H9 (cell line): ENCODE measurements at regions not wholly inside any gene's neighbourhood (a gene's known extent, or its start where the extent isn't known, plus 50 kb on each side); places are given as distances from the start of the nearest gene placed in this dataset.

ENCODE experiments used
- DNase-seq: peaks from one replicate; pipeline ENCODE4 v3.0.0-alpha.2; 2017
- H2AFZ ChIP-seq: one replicate; pipeline ENCODE4 v1.6.1; 2013; ENCODE audit warnings: mild to moderate bottlenecking, low read length, control low read depth, moderate library complexity
- H2AK5ac ChIP-seq: 2 replicates; pipeline ENCODE4 v1.6.1; 2013; ENCODE audit warnings: low read length, control low read depth, mixed read lengths; ENCODE audit not compliant: insufficient read length
- H2BK120ac ChIP-seq: one replicate; pipeline ENCODE4 v1.6.1; 2013; ENCODE audit warnings: low read depth, mild to moderate bottlenecking, low read length, control low read depth, inconsistent platforms; ENCODE audit not compliant: poor library complexity, severe bottlenecking
- H2BK12ac ChIP-seq: 2 replicates; pipeline ENCODE4 v1.6.1; 2013; ENCODE audit warnings: low read length, control low read depth, mixed read lengths, low read depth; ENCODE audit not compliant: insufficient read length
- H2BK15ac ChIP-seq: 2 replicates; pipeline ENCODE4 v1.6.1; 2013; ENCODE audit warnings: low read depth, low read length, control low read depth
- H2BK20ac ChIP-seq: one replicate; pipeline ENCODE4 v1.6.1; 2013; ENCODE audit warnings: low read depth, mild to moderate bottlenecking, low read length, control low read depth, inconsistent platforms; ENCODE audit not compliant: poor library complexity, severe bottlenecking
- H2BK5ac ChIP-seq: 2 replicates; pipeline ENCODE4 v1.6.1; 2013; ENCODE audit warnings: low read length, control low read depth, mixed read lengths; ENCODE audit not compliant: insufficient read length
- H3K14ac ChIP-seq: 2 replicates; pipeline ENCODE4 v1.6.1; 2013; ENCODE audit warnings: low read length, control low read depth; ENCODE audit not compliant: insufficient read depth
- H3K18ac ChIP-seq: 2 replicates; pipeline ENCODE4 v1.6.1; 2013; ENCODE audit warnings: low read depth, mild to moderate bottlenecking, mixed read lengths, low read length, control low read depth; ENCODE audit not compliant: insufficient read length
- H3K23ac ChIP-seq: 2 replicates; pipeline ENCODE4 v1.6.1; 2013; ENCODE audit warnings: low read length, control low read depth, mixed read lengths, low read depth; ENCODE audit not compliant: insufficient read length
- H3K23me2 ChIP-seq: 2 replicates; pipeline ENCODE4 v1.6.1; 2013; ENCODE audit warnings: low read depth, mild to moderate bottlenecking, mixed read lengths, low read length, control low read depth; ENCODE audit not compliant: insufficient read length, poor library complexity, severe bottlenecking
- H3K27ac ChIP-seq: 2 replicates; pipeline ENCODE4 v1.5.1; 2013; ENCODE audit warnings: low read length, control low read depth, mixed read lengths, low read depth; ENCODE audit not compliant: insufficient read length
- H3K27me3 ChIP-seq: 2 replicates; pipeline ENCODE4 v1.6.1; 2013; ENCODE audit warnings: low read length, control low read depth, inconsistent platforms; ENCODE audit not compliant: insufficient read depth
- H3K4ac ChIP-seq: 2 replicates; pipeline ENCODE4 v1.6.1; 2013; ENCODE audit warnings: low read depth, mild to moderate bottlenecking, control low read depth, inconsistent platforms, low read length, moderate library complexity
- H3K4me1 ChIP-seq: 2 replicates; pipeline ENCODE4 v1.6.1; 2013; ENCODE audit warnings: low read length, control low read depth, inconsistent platforms; ENCODE audit not compliant: insufficient read depth
- H3K4me2 ChIP-seq: 2 replicates; pipeline ENCODE4 v1.6.1; 2013; ENCODE audit warnings: low read length, control low read depth, mixed read lengths; ENCODE audit not compliant: insufficient read length, insufficient read depth
- H3K56ac ChIP-seq: 2 replicates; pipeline ENCODE4 v1.6.1; 2013; ENCODE audit warnings: low read depth, mild to moderate bottlenecking, mixed read lengths, low read length, control low read depth; ENCODE audit not compliant: insufficient read length
- H3K79me1 ChIP-seq: 2 replicates; pipeline ENCODE4 v1.6.1; 2013; ENCODE audit warnings: low read depth, mild to moderate bottlenecking, moderate library complexity, low read length, control low read depth, inconsistent platforms; ENCODE audit not compliant: insufficient read depth, poor library complexity, severe bottlenecking
- H3K79me2 ChIP-seq: 2 replicates; pipeline ENCODE4 v1.6.1; 2013; ENCODE audit warnings: low read length, control low read depth, inconsistent platforms; ENCODE audit not compliant: insufficient read depth
- H3K9ac ChIP-seq: 2 replicates; pipeline ENCODE4 v1.6.1; 2013; ENCODE audit warnings: low read length, control low read depth, mixed read lengths; ENCODE audit not compliant: insufficient read length; ENCODE audit errors: extremely low read depth
- H3K9me3 ChIP-seq: one replicate; pipeline ENCODE4 v1.6.1; 2013; ENCODE audit warnings: low read depth, low read length, inconsistent platforms; ENCODE audit not compliant: control insufficient read depth
- H3T11ph ChIP-seq: one replicate; pipeline ENCODE4 v1.6.1; 2013; ENCODE audit warnings: mild to moderate bottlenecking, low read length, control low read depth, inconsistent platforms
- H4K20me1 ChIP-seq: one replicate; pipeline ENCODE4 v1.6.1; 2013; ENCODE audit not compliant: control insufficient read depth, insufficient read length, insufficient read depth
- H4K5ac ChIP-seq: 2 replicates; pipeline ENCODE4 v1.6.1; 2013; ENCODE audit warnings: low read depth, mild to moderate bottlenecking, mixed read lengths, low read length, control low read depth; ENCODE audit not compliant: insufficient read length
- H4K8ac ChIP-seq: replicated peaks from 2 replicates; pipeline ENCODE4 v1.6.1; 2013; ENCODE audit warnings: low read length, control low read depth, mixed read lengths, low read depth; ENCODE audit not compliant: insufficient read length
- H4K91ac ChIP-seq: 2 replicates; pipeline ENCODE4 v1.6.1; 2013; ENCODE audit warnings: low read depth, mild to moderate bottlenecking, moderate library complexity, mixed read lengths, low read length, control low read depth; ENCODE audit not compliant: insufficient read length
- H3K27ac Mint-ChIP-seq, 3 experiments: 2 replicates in 2 of 3; 3 replicates in 1 of 3; pipeline ENCODE4 v1.8.0; 2020 to 2021; ENCODE audit warnings: mixed read lengths in 3 of 3, mild to moderate bottlenecking in 1 of 3, moderate library complexity in 1 of 3
- H3K27me3 Mint-ChIP-seq: 2 replicates; pipeline ENCODE4 v1.8.0; 2021; ENCODE audit warnings: low read depth, mild to moderate bottlenecking, moderate library complexity, mixed read lengths
- H3K36me3 Mint-ChIP-seq, 3 experiments: 2 replicates in 2 of 3; 3 replicates in 1 of 3; pipeline ENCODE4 v1.8.0; 2020 to 2021; ENCODE audit warnings: low read depth in 3 of 3, mixed read lengths in 3 of 3; ENCODE audit not compliant: insufficient read depth in 1 of 3
- H3K4me1 Mint-ChIP-seq, 2 experiments: 2 replicates each; pipeline ENCODE4 v1.8.0; 2020; ENCODE audit warnings: mixed read lengths in 2 of 2
- H3K4me3 Mint-ChIP-seq, 2 experiments: 2 replicates in 1 of 2; 3 replicates in 1 of 2; pipeline ENCODE4 v1.8.0; 2020 to 2021; ENCODE audit warnings: mild to moderate bottlenecking in 2 of 2, mixed read lengths in 2 of 2, moderate library complexity in 1 of 2
- H3K9me3 Mint-ChIP-seq, 2 experiments: 2 replicates in 1 of 2; 3 replicates in 1 of 2; pipeline ENCODE4 v1.8.0; 2020; ENCODE audit warnings: mild to moderate bottlenecking in 2 of 2, mixed read lengths in 2 of 2, moderate library complexity in 1 of 2
- CTCF ChIP-seq: fragments of 200-600 bp; sonication (generic); conservative IDR thresholded peaks from 3 replicates; pipeline ENCODE4 v1.8.0; 2021; ENCODE audit warnings: antibody characterized with exemption, mild to moderate bottlenecking
- WGBS: extraction: QIAGEN DNeasy Blood & Tissue Kit; methylation state at CpG from one replicate; pipeline ENCODE4 v1.1.7; 2013; ENCODE audit warnings: missing lambda C conversion rate, low lambda C conversion rate, mixed read lengths; ENCODE audit not compliant: insufficient read length; ENCODE audit errors: extremely low coverage; 5-methylcytosine and 5-hydroxymethylcytosine counted together

DNA sequence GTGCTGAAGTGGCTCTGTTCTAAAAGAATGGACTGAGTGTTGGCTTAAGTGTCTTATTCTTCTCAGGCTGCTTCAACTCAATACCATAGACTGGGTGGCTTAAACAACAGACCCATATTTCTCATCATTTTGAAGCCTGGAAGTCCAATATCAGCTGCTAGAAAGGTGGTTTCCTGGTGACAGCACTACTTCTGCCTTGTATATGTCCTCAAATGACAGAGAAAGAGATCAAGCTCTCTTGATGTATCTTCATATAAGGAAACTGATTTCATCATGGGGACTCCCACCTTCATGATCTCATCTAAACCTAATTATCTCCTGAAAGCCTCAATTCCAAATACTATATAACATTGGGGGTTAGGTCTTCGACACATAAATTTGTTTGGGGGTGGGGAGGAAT, 449.7 kb upstream of the DSEL start:
- H2AK5ac ChIP-seq = no peak overlapping the region
- Mint-ChIP-seq H3K4me3 (no peak overlapping the region), H3K36me3 (no peaks in the 10 kb centered on the region), H3K9me3 (no peaks in the 10 kb centered on the region), H3K27ac (no peak overlapping the region), H3K4me1 (no peaks in the 10 kb centered on the region), H3K27me3 (no peaks in the 10 kb centered on the region)
- no CpG with 5 or more reads among the region's 1 CpG for WGBS
- H3K23me2 ChIP-seq = no peaks in the 10 kb centered on the region
- H3T11ph ChIP-seq = no peak overlapping the region
- H4K5ac ChIP-seq = no peak overlapping the region
- H4K8ac ChIP-seq = no peak overlapping the region
- no peak overlapping the region for H3K23ac ChIP-seq
- no peaks in the 10 kb centered on the region for H3K27me3 ChIP-seq
- no peak overlapping the region for H2BK12ac ChIP-seq
- no peak for DNase-seq
- H2BK15ac ChIP-seq = no peak overlapping the region
- H3K4me1 ChIP-seq = no peaks in the 10 kb centered on the region
- no peak overlapping the region for H2AFZ ChIP-seq
- no peak overlapping the region for H3K14ac ChIP-seq
- no peaks in the 10 kb centered on the region for H3K79me1 ChIP-seq
- H2BK120ac ChIP-seq = no peak overlapping the region
- H3K79me2 ChIP-seq = no peaks in the 10 kb centered on the region
- TF ChIP-seq CTCF = no peak
- H2BK5ac ChIP-seq = no peak overlapping the region
- H3K56ac ChIP-seq = no peak overlapping the region
- H3K4ac ChIP-seq = no peak overlapping the region
- no peak overlapping the region for H3K4me2 ChIP-seq
- H3K9ac ChIP-seq = no peak overlapping the region
- H4K20me1 ChIP-seq = no peaks in the 10 kb centered on the region
- H4K91ac ChIP-seq = no peak overlapping the region
- H3K18ac ChIP-seq = no peak overlapping the region
- H2BK20ac ChIP-seq = no peak overlapping the region
- H3K9me3 ChIP-seq = no peaks in the 10 kb centered on the region
- H3K27ac ChIP-seq = no peak overlapping the region
